ENCODE measurements at regions not wholly inside any gene's neighbourhood (a gene's known extent, or its start where the extent isn't known, plus 50 kb on each side); places are given as distances from the start of the nearest gene placed in this dataset.

DNA sequence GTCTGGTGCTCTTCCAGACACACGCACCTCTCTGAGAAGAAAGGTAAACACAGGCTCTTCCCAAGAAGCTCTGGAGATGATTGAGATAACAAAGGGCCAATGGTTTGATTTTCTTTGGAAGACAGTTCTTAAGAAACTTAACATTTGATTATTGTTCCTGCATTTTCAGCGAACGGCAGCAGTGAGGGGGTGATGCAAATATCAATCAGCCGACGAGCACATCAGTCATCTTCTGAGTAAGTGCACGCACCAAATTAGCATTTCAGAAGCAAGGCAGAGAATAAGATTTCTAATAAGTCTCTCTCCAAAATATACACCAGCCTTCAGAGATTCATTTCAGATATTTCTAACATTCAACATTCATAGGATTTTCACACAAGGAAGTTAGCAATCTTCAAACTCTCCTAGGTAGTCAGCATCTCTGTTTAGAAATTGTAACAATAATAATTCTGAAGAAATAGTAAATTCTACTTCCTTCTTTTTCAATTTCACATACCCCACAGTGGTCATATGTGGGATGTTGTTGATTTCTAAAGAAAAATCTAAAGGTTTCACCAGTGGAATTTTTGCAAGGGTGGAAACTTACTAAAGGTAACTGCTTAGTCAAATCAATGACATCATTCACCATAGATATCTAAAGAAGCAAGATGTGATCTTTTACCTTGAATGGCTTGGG, 250.3 kb downstream of the SEC61B start:
- no peaks in the 10 kb centered on the region for H3K36me3 ChIP-seq (ENCODE audit: control insufficient read depth in 2 of 3, insufficient read depth in 3 of 3, low read length in 3 of 3)
- no peak for DNase-seq
- H3K4me3 ChIP-seq (ENCODE audit: low read length in 3 of 3) = no peak overlapping the region
- intact Hi-C loops (cut with DNase I) = no loop called here
- no peaks in the 10 kb centered on the region for H3K4me1 ChIP-seq (ENCODE audit: control insufficient read depth in 2 of 3, insufficient read depth in 2 of 3, low read depth in 1 of 3, low read length in 3 of 3)
- no peak overlapping the region for H3K9ac ChIP-seq (ENCODE audit: low read length in 3 of 3)
- no peak overlapping the region for H3K27ac ChIP-seq (ENCODE audit: low read depth in 2 of 2, low read length in 2 of 2)
- TF ChIP-seq, protein P1, sequence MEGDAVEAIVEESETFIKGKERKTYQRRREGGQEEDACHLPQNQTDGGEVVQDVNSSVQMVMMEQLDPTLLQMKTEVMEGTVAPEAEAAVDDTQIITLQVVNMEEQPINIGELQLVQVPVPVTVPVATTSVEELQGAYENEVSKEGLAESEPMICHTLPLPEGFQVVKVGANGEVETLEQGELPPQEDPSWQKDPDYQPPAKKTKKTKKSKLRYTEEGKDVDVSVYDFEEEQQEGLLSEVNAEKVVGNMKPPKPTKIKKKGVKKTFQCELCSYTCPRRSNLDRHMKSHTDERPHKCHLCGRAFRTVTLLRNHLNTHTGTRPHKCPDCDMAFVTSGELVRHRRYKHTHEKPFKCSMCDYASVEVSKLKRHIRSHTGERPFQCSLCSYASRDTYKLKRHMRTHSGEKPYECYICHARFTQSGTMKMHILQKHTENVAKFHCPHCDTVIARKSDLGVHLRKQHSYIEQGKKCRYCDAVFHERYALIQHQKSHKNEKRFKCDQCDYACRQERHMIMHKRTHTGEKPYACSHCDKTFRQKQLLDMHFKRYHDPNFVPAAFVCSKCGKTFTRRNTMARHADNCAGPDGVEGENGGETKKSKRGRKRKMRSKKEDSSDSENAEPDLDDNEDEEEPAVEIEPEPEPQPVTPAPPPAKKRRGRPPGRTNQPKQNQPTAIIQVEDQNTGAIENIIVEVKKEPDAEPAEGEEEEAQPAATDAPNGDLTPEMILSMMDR (IDR thresholded peaks at IDR 0.05; ENCODE audit: borderline replicate concordance, extremely low read depth, insufficient read depth) = no peak
- H3K27me3 ChIP-seq (ENCODE audit: control insufficient read depth, insufficient read depth, low read length) = no peaks in the 10 kb centered on the region
- no peak for FAIRE-seq
- no peaks in the 10 kb centered on the region for H3K9me3 ChIP-seq (ENCODE audit: control insufficient read depth in 2 of 3, insufficient read depth in 1 of 3, low read length in 3 of 3)

DNA sequence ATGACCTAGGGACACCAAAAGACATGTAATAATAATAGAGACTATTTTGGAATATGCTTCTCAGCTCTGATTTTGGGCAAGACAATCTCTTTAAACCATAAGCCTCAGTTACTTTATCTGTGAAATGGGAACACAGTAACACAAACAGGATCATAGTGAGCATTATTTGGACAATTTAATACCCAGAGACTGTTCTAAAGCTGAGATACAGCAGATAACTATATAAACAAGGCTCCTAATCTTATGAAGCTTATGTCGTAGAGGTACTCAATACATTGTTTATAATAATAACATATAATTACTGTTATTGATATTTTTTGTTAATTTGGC, 250.8 kb downstream of the SEC61B start:
- intact Hi-C loops (cut with DNase I) = no loop called here
- no peak for DNase-seq
- Histone ChIP-seq H3K4me1 (ENCODE audit: control insufficient read depth in 2 of 3, insufficient read depth in 2 of 3, low read depth in 1 of 3, low read length in 3 of 3) (no peaks in the 10 kb centered on the region), H3K36me3 (ENCODE audit: control insufficient read depth in 2 of 3, insufficient read depth in 3 of 3, low read length in 3 of 3) (no peaks in the 10 kb centered on the region), H3K9me3 (ENCODE audit: control insufficient read depth in 2 of 3, insufficient read depth in 1 of 3, low read length in 3 of 3) (no peaks in the 10 kb centered on the region), H3K9ac (ENCODE audit: low read length in 3 of 3) (no peak overlapping the region), H3K27ac (ENCODE audit: low read depth in 2 of 2, low read length in 2 of 2) (no peak overlapping the region), H3K4me3 (ENCODE audit: low read length in 3 of 3) (no peak overlapping the region), H3K27me3 (ENCODE audit: control insufficient read depth, insufficient read depth, low read length) (no peaks in the 10 kb centered on the region)
- no peak for FAIRE-seq
- TF ChIP-seq, protein P1 (IDR thresholded peaks at IDR 0.05; ENCODE audit: borderline replicate concordance, extremely low read depth, insufficient read depth) = no peak

DNA sequence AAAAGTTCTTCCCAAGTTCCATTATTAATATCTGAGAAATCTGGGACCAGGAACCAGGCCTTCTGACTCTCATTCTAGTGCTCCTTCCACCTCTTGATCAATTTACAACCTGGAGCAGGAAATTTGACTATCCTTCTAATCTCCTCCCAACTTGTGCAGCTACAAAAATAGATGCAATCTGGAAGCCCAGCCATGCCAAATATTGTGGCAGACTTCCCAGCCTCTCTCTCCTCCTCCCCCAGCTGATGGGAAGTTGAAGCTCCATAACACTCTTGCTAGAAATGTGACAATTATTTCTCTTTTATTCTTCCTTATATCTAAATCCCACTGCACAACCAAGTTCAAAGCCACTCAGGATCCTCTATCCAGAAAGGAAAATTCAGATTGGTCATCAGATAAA, 252.1 kb downstream of the SEC61B start:
- intact Hi-C loops (cut with DNase I) = no loop called here
- Histone ChIP-seq H3K4me1 (ENCODE audit: control insufficient read depth in 2 of 3, insufficient read depth in 2 of 3, low read depth in 1 of 3, low read length in 3 of 3) (no peaks in the 10 kb centered on the region), H3K9me3 (ENCODE audit: control insufficient read depth in 2 of 3, insufficient read depth in 1 of 3, low read length in 3 of 3) (no peaks in the 10 kb centered on the region), H3K36me3 (ENCODE audit: control insufficient read depth in 2 of 3, insufficient read depth in 3 of 3, low read length in 3 of 3) (no peaks in the 10 kb centered on the region), H3K9ac (ENCODE audit: low read length in 3 of 3) (no peak overlapping the region), H3K4me3 (ENCODE audit: low read length in 3 of 3) (no peak overlapping the region), H3K27me3 (ENCODE audit: control insufficient read depth, insufficient read depth, low read length) (no peaks in the 10 kb centered on the region), H3K27ac (ENCODE audit: low read depth in 2 of 2, low read length in 2 of 2) (no peak overlapping the region)
- TF ChIP-seq, protein P1 (IDR thresholded peaks at IDR 0.05; ENCODE audit: borderline replicate concordance, extremely low read depth, insufficient read depth) = no peak
- FAIRE-seq = no peak
- DNase-seq = no peak

Data from kidney (tissue), 13 donors.